ENCODE measurements at regions not wholly inside any gene's neighbourhood (a gene's known extent, or its start where the extent isn't known, plus 50 kb on each side); places are given as distances from the start of the nearest gene placed in this dataset.

DNA sequence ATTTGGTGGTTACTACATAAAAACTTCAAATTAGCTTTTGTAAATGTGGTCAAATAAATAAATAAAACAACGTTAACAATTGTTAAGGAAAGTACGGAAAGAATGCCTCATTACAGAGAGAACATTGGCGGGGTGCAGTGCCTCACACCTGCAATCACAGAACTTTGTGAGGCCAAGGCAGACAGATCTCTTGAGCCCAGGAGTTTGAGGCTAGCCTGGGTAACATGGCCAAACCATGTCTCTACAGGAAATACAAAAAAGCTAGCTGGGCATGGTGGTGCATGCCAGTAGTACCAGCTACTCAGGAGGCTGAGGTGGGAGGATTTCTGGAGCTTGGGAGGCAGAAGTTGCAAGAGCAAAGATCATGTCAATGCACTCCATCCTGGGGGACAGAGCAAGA is 59.4 kb upstream of the VPREB1 start:
- no peaks in the 10 kb centered on the region for H3K4me1 Mint-ChIP-seq (ENCODE audit: low read depth)
- H3K4me3 Mint-ChIP-seq, result no peak overlapping the region
- intact Hi-C loops (cut with micrococcal nuclease), result no loop called here
- DNase-seq (no peak), ATAC-seq (no peak)
- TF ChIP-seq, protein P1, sequence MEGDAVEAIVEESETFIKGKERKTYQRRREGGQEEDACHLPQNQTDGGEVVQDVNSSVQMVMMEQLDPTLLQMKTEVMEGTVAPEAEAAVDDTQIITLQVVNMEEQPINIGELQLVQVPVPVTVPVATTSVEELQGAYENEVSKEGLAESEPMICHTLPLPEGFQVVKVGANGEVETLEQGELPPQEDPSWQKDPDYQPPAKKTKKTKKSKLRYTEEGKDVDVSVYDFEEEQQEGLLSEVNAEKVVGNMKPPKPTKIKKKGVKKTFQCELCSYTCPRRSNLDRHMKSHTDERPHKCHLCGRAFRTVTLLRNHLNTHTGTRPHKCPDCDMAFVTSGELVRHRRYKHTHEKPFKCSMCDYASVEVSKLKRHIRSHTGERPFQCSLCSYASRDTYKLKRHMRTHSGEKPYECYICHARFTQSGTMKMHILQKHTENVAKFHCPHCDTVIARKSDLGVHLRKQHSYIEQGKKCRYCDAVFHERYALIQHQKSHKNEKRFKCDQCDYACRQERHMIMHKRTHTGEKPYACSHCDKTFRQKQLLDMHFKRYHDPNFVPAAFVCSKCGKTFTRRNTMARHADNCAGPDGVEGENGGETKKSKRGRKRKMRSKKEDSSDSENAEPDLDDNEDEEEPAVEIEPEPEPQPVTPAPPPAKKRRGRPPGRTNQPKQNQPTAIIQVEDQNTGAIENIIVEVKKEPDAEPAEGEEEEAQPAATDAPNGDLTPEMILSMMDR (IDR thresholded peaks at IDR 0.05), result no peak
- peaks cover 30% of the 10 kb centered on the region for H3K27me3 Mint-ChIP-seq
- H3K36me3 Mint-ChIP-seq (ENCODE audit: low read depth), result no peaks in the 10 kb centered on the region
- H3K27ac Mint-ChIP-seq, result no peak overlapping the region
- ChIA-PET CTCF (interaction anchor here (1.2 to 8.2 kb wide), 6 partner anchors 10 to 238 kb away, joined by 3 to 52 read pairs (median 3); no protein-coding TSS in a partner anchor), POLR2A (no interaction called here)
- H3K9me3 Mint-ChIP-seq, result peaks cover 2% of the 10 kb centered on the region

DNA sequence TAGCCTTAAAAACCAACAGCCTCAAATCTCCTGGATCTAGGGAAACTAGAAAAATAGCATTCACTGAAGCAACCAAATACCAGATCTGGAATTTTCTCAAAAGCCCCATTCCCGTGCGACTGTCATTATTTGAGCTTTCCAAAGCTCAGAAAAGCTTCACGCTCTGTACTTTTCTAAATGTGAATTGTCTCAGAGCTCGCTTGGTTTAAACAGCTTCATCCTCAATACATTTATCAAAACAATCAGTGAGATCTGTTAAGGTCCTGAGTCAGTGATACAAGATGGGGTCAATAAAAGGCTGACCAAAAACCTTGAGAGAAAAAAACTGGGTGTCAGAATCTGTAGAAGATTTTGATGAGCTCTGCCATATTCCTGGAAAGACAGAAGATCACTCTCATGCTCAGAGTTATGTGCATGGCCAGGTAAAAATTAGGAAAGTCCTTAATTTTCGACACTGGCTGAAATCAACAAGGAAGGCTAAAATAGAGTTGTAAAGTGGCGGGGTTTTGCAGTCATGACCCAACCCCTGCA is 60.2 kb upstream of the VPREB1 start:
- Mint-ChIP-seq H3K4me3 (no peak overlapping the region), H3K27me3 (peaks cover 24% of the 10 kb centered on the region), H3K4me1 (ENCODE audit: low read depth) (no peaks in the 10 kb centered on the region), H3K9me3 (no peaks in the 10 kb centered on the region), H3K27ac (no peak overlapping the region), H3K36me3 (ENCODE audit: low read depth) (no peaks in the 10 kb centered on the region)
- intact Hi-C loops (cut with micrococcal nuclease), result no loop called here
- DNase-seq, result no peak
- no peak for ATAC-seq
- TF ChIP-seq, protein P1 (IDR thresholded peaks at IDR 0.05), result no peak
- ChIA-PET CTCF (interaction anchor here (1.2 to 8.2 kb wide), 6 partner anchors 12 to 239 kb away, joined by 3 to 52 read pairs (median 3); no protein-coding TSS in a partner anchor), POLR2A (no interaction called here)

DNA sequence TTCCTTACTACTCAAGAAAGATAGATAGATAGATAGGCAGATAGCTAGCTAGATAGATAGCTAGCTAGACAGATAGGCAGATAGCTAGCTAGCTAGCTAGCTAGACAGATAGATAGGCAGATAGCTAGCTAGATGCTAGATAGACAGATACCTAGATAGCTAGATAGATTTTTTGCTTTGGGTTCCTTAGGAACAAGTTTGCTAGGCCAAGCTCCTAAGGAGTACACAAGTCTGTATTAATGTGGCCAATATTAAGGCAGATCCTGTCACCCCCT is 61.7 kb upstream of the VPREB1 start:
- H3K36me3 Mint-ChIP-seq (ENCODE audit: low read depth), result no peaks in the 10 kb centered on the region
- peaks cover 22% of the 10 kb centered on the region for H3K27me3 Mint-ChIP-seq
- TF ChIP-seq, protein P1 (IDR thresholded peaks at IDR 0.05), result no peak
- CTCF ChIA-PET, result interaction anchor here (0.6 to 8.2 kb wide), 6 partner anchors 11 to 160 kb away, joined by 3 to 52 read pairs (median 4); no protein-coding TSS in a partner anchor
- POLR2A ChIA-PET, result no interaction called here
- no peak overlapping the region for H3K27ac Mint-ChIP-seq
- DNase-seq, result no peak
- no peaks in the 10 kb centered on the region for H3K4me1 Mint-ChIP-seq (ENCODE audit: low read depth)
- H3K9me3 Mint-ChIP-seq, result no peaks in the 10 kb centered on the region
- no peak for ATAC-seq
- intact Hi-C loops (cut with micrococcal nuclease), result no loop called here
- H3K4me3 Mint-ChIP-seq, result no peak overlapping the region

DNA sequence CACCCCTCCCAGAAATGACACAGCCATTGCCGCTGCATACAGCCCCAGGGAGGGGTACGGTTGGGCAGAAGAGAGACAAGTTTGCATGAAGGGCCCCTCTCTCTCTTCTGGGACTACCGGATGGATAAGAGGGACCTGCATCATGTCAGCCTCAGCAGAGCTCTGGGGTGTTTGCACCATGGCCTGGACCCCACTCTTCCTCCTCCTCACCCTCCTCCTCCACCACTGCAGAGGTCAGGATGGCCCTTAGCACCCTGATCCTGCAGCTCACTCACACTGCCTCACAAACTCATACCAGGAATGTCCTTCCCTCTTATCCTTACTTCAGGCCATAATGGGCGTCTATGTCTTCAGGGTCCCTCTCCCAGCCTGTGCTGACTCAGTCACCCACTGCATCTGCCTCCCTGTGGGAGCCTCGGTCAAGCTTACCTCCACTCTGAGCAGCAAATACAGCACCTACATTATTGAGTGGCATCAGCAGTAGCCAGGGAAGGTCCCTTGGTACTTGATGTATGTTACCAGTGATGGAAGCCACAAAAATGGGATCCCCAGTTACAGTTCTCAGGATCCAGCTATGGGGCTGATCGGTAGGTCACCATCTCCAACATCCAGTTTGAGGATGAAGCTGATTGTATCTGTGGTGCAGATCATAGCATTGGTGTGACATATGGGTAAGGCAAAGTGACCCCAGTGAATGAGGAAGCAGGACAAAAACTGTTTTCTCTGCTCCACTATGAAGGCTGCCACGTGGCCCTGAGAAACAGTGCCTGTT is 62.2 kb upstream of the VPREB1 start:
- TF ChIP-seq, protein P1 (IDR thresholded peaks at IDR 0.05), result no peak
- H3K4me1 Mint-ChIP-seq (ENCODE audit: low read depth), result no peaks in the 10 kb centered on the region
- peaks cover 21% of the 10 kb centered on the region for H3K27me3 Mint-ChIP-seq
- ATAC-seq (no peak), DNase-seq (no peak)
- ChIA-PET POLR2A (no interaction called here), CTCF (interaction anchor here (0.9 to 8.2 kb wide), 4 partner anchors 11 to 161 kb away, joined by 3 to 52 read pairs (median 6); no protein-coding TSS in a partner anchor)
- H3K36me3 Mint-ChIP-seq (ENCODE audit: low read depth), result no peaks in the 10 kb centered on the region
- intact Hi-C loops (cut with micrococcal nuclease), result no loop called here
- H3K27ac Mint-ChIP-seq, result no peak overlapping the region
- no peaks in the 10 kb centered on the region for H3K9me3 Mint-ChIP-seq
- H3K4me3 Mint-ChIP-seq, result no peak overlapping the region

DNA sequence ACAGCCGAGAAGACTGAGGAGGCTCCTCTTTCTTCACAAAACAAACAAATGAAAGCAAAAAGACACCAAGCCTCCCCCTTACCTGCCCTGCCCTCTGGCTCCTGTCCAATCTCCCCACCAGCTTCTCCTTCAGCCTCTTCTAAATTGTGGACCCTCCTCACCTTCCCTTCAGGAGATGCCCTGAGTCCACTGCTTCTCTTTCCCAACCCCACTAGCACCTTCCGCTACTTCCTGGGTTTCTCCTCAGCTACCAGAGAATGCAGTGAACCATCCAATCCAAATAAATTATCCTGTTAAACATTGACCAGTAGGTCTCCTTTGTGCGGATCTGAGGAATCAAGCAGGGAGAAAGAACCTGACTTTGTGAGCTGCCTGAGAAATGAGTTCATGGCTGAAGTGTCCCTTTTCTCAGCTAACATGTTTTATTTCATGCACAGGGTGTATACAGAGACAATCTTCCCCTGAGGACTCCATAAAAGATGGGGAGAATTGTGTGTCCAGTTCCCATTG is 63.2 kb upstream of the VPREB1 start:
- ATAC-seq, result no peak

More for the DNA sequence above, 63.2 kb upstream of the VPREB1 start:
- TF ChIP-seq, protein P1 (IDR thresholded peaks at IDR 0.05), result no peak
- Mint-ChIP-seq H3K4me3 (no peak overlapping the region), H3K27ac (no peak overlapping the region), H3K36me3 (ENCODE audit: low read depth) (no peaks in the 10 kb centered on the region), H3K4me1 (ENCODE audit: low read depth) (no peaks in the 10 kb centered on the region), H3K9me3 (no peaks in the 10 kb centered on the region), H3K27me3 (peaks cover 18% of the 10 kb centered on the region)
- ChIA-PET CTCF (interaction anchor here (1.4 to 8.2 kb wide), 2 partner anchors 15 to 26 kb away, joined by 5 to 52 read pairs; no protein-coding TSS in a partner anchor), POLR2A (interaction anchor here (0.8 kb wide), 1 partner anchor 11 kb away, joined by 3 read pairs; no protein-coding TSS in a partner anchor)
- DNase-seq, result no peak
- intact Hi-C loops (cut with micrococcal nuclease), result no loop called here

All from activated CD8-positive, alpha-beta T cell treated with anti-CD3 and anti-CD28 coated beads for 36 hours (primary cell).